HG03045 (cell line): ENCODE measurements at regions not wholly inside any gene's neighbourhood (a gene's known extent, or its start where the extent isn't known, plus 50 kb on each side); places are given as distances from the start of the nearest gene placed in this dataset.
"Not testable (repeated sequence)": the region's sequence is repeated elsewhere in the genome, so short reads cannot be mapped to it uniquely, and the experiment has no call there.

ENCODE experiments used
- ATAC-seq: cut with Tn5 transposase; IDR thresholded peaks from one replicate; pipeline ENCODE4 v1.9.1; 2021; ENCODE audit warnings: mild to moderate bottlenecking, moderate library complexity; ENCODE audit not compliant: unreplicated experiment

DNA sequence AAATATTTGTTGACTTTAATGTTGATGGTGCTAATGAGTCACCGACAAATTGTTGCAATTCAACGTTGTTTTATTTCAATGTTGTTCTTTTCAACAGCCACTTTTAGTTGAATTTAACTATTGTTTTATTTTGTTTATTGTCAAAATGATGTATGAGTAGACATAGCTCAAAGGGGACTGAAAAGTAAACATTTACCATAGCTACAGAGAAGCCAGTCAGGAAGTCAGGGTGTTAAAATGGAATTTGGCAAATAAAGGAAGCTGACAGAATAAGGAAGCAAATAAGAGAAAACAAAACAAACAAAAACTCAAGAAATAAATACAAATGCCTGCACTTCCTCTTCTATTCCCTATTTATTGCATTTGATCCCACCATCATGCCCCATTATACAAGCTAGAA, 648.4 kb upstream of the HTR2C start:
- ATAC-seq = no peak

DNA sequence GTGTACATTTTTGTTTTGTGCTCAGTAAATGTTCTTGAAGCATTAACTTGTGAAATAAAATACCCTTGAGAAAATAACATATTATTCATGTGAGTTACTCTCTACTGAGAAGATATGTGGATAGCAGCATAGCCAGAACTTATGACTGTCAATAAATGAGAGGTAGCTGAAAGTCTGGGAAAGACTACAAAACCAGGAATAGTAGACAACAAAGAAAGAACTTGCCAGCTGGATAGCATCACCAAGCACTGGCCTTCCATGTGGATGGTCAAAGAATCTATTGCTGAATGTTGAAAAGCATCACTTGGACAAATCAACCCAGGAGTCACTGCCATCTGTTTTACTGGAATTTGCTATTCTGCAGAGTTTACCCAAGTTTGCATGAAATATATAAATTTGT, 650.0 kb upstream of the HTR2C start:
- ATAC-seq = no peak

DNA sequence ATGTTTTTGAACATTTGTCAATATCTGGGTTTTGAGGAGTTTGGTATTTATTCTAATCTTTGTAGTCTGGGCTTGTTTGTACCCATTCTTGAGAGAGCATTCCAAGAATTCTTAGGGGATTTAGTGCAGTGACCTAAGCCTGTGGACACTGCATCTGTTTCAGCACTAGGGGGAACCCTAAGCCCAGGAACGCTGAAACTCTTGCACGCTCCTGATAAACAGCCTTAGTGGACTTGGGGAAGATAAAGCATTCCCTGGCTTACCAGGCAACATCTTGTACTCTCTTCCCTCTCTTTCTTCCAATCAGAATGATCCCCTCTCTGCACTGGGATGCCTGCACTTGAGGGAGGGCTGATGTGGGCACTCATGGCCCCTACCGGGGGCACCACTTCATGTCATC, 654.9 kb upstream of the HTR2C start:
- no peak for ATAC-seq

DNA sequence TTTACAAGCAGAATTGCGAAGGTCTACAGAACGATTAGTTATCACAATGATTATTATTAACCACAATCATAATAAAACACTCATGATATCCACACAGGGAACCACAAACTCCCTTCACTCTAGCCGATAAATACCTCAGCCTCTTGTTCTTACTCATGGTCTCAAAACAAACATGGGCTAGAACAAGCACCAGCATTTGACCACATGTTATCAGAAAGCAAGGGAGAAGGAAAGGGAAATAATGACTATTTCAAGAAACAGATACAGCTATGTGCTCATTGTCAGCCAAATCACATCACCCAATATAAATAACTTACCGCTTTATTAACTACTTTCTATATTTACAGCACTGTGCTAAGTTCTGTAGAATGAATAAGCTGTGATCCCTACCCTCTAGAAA, 663.2 kb upstream of the HTR2C start:
- no peak for ATAC-seq

DNA sequence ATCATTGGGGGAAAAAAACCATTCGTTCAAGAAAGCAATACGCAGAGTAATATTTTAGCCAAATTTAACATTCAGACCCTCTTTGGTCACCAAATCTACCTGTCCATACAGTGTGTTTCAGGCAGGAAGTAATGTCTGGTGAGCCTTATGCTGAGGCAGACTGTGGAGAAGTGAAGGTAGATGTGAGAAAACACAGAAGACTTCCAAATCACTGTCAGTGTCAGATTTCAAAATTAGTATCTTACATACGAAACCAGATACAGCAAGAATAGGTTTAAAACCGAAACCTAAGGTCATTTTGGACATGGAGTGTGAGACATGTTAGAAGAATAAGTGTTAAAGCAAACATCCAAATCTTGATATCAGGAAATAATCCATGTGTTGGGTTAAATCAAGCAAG, 664.5 kb upstream of the HTR2C start:
- no peak for ATAC-seq

DNA sequence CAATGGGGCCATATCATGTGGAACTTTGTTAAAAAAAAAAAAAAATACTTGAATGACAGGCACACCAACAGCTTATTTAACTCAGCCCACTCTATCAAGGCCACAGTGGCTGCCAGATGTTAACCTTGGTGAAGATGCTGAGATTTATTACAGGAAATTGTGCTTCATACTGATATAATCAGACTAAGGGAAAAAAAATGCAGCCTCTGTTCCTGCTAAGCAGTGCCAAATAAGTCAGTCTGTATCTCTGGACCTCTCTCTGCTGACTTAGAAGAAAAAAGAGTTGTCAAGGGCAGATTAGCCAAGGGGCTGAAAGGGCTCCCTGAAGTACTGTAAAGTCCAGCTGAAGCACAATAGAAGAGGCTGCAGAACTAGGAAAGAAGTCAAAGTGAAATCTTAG, 677.7 kb upstream of the HTR2C start:
- no peak for ATAC-seq

DNA sequence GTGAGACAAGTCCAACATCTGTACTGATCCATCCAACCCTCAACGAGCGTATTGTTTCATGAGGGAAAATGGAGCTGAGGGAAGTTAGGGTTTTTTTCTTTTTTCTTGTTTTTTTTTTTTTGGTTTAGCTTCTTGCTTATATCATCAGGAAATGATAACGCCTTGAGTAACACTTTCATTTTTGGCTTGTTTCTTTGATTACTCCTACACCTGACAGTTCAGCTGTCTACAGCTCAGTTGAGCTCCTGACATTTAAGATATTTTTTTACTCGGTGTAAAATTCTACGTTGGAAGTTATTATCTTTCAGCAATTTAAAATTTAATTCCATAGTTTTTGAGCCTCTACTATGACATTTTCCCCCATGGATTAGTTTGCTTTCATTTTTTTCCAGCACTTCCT, 691.0 kb upstream of the HTR2C start:
- ATAC-seq = no peak

DNA sequence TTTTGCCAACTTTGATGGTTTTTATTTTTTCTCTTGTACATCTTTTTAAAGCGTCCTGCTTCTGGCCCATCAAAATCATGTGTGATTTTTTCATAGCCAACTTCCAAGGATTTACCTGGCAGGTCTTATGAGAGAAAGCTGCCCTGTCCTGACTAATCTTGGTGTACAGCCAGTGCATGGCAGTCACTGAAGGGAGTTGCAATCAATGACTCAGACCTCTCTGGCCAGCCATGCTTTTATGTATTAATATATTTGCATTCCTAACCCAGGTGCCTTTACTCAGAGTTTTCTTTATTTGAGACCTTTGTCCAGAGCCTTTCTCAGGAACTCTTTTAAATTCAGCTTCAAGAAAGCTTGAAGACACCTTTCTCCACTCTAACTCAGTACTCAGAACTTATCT, 691.5 kb upstream of the HTR2C start:
- ATAC-seq = no peak

DNA sequence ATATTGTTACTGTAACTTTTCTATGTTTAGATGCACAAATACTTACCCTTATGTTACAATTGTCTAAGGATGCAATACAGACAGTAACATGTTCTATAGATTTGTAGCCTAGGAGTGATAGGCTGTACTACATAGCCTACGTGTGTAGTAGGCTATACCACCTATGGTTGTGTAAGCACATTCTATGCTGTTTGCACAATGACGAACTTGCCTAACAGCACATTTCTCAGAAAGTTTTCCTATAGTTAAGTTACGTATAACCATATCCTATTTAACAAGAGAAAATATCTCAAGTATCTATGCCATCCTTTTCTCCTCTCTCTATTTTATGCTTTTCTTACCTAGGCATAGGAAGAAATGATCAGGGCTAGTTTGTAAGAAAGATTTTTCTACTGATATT, 710.8 kb upstream of the HTR2C start:
- no peak for ATAC-seq

DNA sequence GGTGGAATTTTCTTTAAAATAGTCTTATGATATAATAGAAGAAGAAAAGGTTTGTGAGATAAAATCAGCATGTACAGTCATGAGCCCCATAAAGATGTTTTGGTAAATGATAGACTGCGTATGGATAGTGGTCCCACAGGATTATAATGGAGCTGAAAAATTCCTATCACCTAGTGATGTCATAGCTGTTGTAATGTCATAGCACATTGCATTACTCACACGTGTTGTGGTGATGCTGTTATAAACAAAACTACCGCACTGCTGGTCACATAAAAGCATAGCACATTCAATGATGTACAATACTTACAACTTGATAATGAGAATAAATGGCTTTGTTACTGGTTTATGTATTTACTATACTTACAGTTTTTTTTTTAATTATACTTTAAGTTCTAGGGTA, 715.2 kb upstream of the HTR2C start:
- no peak for ATAC-seq

DNA sequence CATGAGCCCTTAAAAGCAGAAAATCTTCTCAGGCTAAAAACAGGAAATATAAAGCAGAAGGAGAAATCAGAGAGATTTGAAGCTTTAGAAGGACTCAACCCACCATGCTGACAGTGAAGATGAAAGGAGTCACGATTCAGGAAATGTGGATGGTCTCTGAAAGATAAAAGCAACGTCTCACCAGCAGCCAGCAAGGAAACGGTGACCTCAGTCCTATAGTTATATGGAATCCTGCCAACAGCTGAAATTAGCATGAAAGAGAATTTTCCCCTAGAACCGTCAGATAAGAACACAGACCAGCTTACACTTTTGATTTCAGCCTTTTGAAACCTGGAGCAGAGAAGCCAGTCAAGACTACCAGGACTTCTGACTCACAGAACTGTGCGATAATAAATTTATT, 715.7 kb upstream of the HTR2C start:
- ATAC-seq = no peak

DNA sequence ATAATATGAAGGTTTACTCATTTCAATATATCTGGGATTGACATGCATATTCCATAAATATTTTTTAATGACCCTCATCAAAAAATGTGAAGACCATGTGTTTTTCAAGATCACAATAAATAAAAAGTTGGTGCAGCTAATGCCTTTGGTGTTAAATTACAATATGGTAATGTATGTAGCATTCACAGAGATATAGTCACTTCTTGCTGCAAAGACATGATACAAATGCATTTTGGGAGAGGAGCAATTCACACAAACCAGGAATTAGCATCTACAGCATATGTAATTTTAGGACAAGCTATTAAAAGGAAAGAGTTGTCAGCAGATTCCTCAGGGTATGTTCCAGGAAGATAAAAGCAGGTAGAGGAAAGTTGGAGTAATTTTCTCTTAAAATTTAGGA, 734.5 kb upstream of the HTR2C start:
- ATAC-seq = no peak

DNA sequence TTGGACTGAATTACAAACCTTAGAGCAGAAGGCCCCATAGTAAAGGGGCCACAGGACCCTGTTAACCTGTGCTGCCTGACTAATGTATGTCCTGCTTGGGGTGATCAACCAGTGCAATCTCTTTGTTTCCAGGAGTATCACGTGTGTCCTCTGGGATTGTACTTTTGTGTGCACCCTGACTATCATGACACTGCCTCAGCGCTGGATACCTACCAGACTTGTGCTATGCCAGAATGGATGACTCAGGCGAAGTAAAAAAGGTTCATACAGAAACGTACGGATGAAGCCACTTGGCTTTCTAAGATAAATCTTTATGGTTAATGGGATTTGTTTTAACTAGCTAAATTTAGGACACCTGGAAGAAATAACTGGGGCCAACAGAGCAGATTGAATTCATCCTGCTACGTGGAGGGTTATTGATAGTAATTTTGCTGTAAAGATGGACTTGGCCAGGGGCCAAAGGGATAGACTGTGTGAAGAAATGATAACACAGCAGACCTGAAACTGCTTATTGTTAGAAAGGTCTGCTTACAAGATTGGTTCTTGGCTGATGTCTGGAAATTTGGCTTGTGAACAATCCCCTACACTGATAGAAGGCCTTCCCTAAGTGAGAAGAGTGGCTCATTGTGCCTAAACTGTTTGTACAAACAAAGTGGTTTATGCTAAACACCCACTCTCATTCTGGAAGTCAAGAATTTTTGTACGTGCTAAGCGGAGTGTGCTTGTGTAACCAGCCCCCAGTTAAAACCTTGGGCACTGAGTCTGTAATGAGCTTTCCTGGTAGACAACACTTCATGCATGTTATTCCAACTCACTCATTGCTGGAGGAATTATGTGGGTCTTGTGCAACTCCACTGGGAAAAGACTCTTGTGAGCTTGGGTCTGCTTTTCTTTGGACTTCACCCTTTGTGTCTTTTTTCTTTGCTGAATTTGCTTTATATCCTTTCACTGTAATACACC, 750.5 kb upstream of the HTR2C start:
- ATAC-seq = no peak

DNA sequence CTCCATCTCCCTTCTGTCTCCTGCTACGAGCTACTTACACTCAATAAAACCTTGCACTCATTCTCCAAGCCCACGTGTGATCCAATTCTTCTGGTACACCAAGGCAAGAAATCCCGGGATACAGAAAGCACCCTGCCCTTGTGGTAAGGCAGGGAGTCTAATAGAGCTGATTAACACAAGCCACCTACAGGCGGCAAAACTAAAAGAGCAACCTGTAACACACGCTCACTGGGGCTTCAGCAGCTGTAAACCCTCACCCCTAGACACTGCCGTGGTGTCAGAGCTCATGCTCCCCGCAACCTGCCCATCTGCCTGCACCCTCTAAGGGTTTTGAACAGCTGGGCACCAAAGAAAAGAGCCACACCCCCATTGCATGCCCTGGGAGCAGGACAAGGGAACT, 755.4 kb upstream of the HTR2C start:
- no peak for ATAC-seq

DNA sequence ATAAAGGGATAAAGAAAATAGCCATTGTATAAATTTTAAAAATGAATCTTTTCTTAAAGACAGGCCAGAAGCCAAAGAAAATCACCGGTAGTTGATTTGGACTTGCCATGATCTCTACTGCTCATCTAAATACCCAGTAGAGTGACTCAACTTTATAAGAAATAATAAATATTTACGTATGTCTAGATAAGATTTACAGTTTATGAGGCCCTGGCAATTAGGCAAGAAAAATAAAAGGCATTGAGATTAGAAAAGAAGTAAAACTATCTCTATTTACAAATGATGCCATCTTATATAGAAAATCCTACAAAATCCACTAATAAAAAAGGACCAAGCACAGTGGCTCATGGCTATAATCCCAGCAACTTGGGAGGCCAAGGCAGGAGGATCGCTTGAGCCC, 765.5 kb upstream of the HTR2C start:
- ATAC-seq = no peak

DNA sequence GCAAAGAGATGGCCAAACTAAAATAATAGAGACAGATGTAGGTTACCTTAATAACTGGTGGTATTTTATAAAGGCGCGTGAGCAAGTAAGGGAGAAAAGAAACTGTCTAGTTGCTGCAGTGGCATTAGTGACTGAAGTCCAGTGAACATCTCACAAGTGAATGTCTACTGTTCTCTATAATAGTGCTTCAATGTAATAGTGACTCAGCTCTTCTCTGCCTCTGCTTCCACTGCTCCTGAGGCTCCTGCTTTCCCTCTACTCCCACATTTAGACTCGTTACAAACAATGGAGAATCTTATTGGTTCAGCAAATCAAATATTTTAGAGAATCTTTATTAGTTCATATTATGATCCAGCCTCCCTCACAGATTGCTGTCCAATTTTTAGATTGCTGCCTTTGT, 779.1 kb upstream of the HTR2C start:
- no peak for ATAC-seq

DNA sequence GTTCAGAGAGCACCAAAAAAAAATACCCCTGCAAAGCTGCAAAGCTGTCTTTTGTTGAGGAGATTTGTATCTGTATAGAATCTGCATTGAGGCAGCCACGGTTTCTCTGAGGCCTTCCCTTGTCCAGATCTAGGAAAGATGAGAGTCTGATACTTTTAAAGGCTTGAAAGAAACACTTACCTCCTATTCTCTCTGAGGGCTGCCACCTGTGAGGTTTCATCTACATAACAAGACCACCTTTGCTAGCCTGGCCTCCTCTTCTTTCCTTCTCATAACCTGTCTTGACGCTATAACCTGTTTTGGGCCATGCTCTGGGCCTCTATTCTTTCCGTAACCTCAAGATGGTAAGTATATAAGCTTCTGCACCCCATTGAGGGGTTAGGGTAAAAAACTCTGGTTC, 779.6 kb upstream of the HTR2C start:
- no peak for ATAC-seq

DNA sequence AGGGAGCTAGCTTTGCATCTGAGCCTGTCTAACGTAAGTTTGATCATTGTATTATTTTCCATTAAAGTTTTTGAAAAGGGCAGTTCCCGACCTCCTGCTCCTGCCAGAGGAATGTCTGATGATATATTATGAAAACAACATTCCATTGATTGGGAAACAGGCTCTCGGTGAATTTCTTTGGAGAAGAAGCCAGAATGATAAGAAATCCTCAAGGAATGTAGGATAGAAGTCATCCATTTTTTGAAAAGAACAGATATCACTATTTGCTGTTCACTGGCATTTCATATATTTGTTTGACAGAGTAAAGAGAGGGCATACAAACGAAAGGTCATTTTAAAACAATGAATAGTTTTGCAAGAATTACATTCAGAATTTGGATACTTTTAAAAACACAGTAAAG, 781.0 kb upstream of the HTR2C start:
- ATAC-seq = no peak

DNA sequence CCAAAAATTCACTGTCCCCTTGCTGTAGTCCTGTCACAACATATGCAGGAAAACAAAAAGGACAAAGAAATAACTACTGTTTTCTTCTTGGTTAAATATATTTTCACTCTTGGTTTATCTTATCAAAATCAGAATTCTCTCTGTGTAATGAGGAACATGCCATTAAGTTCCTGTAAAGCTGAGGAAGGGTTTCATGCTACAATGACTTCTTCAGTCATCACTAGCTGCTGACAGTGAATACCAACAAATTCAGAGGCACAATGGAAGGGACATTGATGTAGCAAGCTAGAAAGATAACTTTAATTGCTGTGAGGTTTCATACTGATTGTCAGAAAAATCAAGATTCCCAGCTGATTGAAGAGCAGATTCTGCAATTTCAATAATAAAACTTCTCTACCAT, 782.9 kb upstream of the HTR2C start:
- no peak for ATAC-seq

DNA sequence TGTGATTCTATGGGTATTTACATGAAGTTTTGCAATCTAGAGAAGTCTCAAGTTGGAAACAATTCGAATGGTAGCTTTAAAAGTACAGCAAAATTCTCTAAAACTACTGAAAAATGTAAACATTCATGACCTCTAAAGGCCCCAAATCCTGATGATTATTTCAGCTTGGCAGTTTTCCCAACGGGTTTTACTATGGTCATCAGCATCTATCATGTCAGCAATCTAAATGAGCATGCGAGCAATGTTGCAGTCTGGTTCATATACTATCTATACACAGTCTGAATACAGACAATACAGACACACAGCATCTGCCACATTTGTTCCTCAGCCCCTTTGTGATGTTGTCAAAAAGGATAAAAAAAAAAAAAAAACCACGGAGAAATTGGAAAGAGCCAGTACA, 790.3 kb upstream of the HTR2C start:
- no peak for ATAC-seq

DNA sequence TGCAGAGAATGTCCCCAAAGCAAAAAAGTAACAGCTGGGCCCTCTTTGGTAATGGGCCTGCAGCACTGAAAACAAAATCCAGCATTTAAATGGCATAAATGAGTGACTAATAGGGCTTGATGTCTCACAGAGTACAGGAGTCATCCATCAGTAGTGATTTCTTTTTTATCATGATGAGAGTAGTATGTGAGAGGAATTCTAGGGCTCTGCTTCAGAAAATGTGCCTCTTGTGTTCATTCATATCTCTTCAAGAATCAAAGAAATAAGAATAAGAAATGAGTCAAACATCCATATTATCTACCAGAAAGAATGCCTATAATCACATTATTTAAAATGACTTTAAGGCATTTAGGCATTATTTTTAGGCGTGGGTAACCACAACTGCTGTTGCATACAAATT, 792.9 kb upstream of the HTR2C start:
- no peak for ATAC-seq

DNA sequence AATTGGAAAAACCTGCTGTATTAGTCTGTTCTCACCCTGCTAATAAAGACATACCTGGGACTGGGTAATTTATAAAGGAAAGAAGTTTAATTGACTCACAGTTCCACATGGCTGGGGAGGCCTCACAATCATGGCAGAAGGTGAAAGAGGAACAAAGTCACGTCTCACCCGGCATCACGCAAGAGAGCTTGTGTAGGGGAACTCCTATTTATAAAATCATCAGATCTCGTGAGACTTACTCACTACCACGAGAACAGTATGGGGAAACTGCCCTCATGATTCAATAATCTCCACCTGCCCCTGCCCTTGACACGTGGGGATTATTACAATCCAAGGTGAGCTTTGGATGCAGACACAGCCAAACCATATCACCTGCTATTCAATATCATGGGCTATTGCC, 799.1 kb upstream of the HTR2C start:
- not testable (repeated sequence) for ATAC-seq

DNA sequence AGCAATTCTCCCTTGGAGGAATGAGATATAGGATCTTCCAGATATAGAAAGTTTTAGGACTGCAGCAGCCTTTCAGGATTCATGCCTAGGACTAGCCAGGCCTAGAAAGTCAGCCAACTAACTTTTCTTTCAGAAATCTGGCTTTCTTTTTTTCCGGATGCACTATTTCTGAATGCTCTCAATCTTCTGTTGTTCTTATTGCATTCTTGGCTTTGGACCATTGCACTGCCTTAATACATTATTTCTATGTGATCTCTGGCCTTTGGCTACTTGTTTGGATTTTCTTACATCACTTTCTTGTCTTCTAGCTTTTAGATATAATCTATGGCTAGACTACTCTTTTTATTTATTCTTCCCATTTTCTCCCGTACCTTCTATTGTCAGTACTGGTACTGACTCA, 813.1 kb upstream of the HTR2C start:
- no peak for ATAC-seq
